IPS-NIHi7 (cell line): ENCODE measurements at regions not wholly inside any gene's neighbourhood (a gene's known extent, or its start where the extent isn't known, plus 50 kb on each side); places are given as distances from the start of the nearest gene placed in this dataset.

Experiments
- DNase-seq: peaks from one replicate; pipeline ENCODE4 v3.0.0; 2012; ENCODE audit warnings: mixed read lengths; ENCODE audit errors: extremely low spot score

- DNase-seq, result no peak
Measured at GRCh38 chr9:75410405-75410804, 322.1 kb downstream of the OSTF1 start.

DNA sequence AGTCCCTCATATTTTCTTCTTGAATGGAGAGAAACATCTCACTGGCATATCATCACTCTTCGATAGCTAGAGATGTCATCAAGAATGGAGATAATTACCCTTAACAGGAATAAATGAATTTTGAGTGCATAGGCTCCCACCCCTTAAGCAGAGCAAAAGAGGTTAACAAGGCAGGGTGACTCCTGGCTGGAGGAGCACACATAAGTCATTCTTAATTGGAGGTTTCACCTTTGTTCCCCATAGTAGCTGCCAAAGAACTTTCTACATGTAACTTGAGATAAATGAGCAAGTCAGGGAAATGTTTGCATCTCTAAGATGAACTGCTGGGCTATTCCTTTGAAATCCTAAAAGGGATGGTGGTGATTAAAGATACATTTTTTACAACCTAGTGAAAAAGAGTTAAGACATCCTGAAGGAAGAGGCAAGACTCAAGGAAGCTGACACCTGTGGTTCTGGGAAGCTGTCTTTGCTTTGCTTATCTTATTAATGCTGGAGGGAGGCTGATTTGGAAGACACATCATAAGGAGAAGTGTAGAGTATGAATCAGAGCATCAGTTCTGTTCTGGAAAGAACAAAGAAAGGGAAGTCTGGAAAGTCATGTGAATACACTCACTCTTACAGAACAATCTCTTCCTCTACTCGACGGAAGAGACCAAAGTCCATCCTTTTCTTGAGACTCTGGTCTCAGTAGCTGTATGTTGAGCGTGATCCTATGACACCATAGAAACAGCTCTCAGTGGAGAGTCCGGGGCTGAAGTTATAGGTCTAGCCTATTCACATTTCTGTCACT lies 326.3 kb downstream of the OSTF1 start:
- no peak for DNase-seq

DNA sequence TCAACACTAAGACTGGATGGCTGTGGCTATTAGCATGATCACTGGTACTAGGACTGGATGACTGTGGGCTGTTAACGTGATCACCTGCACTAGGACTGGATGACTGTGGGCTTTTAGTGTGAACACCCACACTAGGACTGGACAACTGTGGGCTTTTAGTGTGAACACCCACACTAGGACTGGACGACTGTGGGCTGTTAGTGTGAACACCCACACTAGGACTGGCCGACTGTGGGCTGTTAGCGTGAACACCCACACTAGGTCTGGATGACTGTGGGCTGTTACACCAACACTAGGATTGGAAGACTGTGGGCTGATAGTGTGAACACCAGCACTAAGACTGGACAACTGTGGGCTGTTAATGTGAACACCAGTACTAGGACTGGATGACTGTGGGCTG lies 329.2 kb downstream of the OSTF1 start:
- DNase-seq, result no peak

- DNase-seq, result no peak
Measured at GRCh38 chr9:75418518-75418917, 330.2 kb downstream of the OSTF1 start.

- DNase-seq, result no peak
Measured at GRCh38 chr9:75422944-75423522, 334.7 kb downstream of the OSTF1 start.

DNA sequence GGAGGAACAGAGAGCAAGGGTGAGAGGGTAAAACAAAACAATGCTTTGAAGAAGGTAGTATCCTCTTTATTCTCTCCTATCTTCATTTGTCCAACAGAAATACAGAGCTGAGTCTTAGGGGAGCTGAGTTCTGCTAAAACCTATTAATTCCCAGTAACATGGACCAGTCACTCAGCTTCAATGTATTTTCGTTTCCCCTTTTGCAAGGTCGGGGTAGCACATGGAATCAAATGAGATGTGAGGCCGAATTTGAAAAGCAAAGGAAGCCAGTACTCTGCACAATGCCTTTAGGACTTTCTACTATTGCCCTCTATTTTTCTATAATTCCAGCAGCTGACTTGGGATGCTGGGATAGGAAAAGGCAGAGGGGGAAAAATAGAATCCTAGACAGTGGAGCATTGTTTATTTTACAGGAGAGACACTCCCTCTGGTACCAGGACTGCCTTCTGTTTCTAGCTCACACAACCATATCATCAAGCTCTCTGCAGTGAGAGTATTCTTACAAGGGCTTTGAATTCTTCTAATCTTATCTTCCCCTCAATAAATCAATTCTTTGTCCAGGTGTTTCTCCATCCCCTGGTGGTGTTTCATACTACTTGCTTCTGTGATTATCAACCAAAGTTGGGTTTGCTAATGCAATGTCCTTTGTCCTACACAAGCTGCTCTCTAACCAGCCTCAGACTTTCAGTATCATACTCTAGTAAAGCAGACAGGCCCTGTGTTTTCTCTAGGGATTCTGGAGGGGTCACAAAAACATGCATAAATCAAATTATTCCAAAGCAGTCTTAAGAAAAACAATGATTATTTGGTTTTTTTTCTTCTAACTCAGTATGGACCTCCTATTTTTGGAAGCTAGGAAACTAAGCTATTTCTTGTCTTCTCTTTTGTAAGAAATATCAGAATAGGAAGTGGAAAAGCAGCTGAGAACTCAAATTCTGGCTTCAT lies 341.5 kb downstream of the OSTF1 start:
- no peak for DNase-seq

GRCh38 chr9:75431375-75431774 lies 343.1 kb downstream of the OSTF1 start:
- DNase-seq, result no peak

GRCh38 chr9:75432386-75432785 lies 344.1 kb downstream of the OSTF1 start:
- no peak for DNase-seq

GRCh38 chr9:75432888-75433287 lies 344.6 kb downstream of the OSTF1 start:
- no peak for DNase-seq

GRCh38 chr9:75438716-75439115 lies 350.4 kb downstream of the OSTF1 start:
- no peak for DNase-seq

- no peak for DNase-seq
Measured at GRCh38 chr9:75440914-75441313, 352.6 kb downstream of the OSTF1 start.

DNA sequence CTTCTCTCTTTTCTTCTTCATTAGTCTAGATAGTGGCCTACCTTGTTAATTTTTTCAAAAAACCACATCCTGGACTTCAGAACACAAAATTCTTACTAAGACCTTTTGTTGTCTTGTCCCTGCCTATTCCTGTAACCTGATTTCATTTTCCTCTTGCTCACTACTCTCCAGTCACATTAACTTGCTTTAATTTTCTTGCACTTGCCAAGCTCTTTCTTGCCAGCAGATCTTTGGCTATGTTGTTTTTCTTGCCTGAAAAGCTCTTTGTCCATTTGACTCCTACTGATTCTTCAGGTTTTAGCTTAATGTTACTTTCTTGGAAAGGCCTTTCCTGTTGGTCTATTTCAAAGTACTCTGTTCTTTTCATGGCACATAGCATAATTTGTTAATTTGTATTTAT lies 356.8 kb downstream of the OSTF1 start:
- DNase-seq, result no peak

DNA sequence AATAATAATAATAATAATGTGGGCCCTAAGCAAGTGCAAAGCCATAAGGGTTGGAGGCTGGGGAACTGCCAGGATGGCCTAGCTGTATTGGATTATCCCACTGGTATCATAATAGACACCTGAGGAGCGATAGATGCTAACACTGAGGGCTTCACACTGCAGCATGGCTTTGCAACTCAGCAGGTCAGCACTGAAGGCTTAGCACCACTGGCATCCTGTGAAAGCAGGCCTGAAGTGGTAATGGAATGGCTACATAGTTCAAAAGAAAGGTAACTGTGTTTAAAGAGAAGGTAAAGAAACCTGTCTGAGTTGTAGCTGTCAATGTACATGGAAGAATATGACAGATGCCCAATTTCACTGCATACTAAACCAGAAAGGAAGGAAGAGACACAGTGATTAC lies 359.0 kb downstream of the OSTF1 start:
- DNase-seq, result no peak

GRCh38 chr9:75448281-75448680 lies 360.0 kb downstream of the OSTF1 start:
- no peak for DNase-seq

DNA sequence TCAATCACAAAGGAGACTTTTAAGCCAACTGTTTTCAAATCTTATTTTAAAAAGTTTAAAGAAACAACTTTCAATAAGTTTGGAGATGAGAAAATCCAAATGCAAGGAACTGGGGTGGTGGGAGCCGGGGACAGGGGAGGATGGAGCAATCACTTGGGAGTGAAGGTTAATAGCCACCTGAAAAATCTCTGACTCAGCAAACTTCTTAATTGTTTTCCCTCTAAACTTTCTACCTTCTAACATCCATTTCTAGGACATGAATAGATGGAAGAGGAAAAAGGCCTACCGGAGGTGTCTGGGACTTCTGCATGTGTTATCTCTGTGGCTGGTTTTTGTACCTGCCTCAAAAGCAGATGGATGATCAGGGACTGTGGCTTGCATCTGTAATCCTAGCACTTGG lies 360.6 kb downstream of the OSTF1 start:
- no peak for DNase-seq

- no peak for DNase-seq
Measured at GRCh38 chr9:75451045-75451444, 362.7 kb downstream of the OSTF1 start.

DNA sequence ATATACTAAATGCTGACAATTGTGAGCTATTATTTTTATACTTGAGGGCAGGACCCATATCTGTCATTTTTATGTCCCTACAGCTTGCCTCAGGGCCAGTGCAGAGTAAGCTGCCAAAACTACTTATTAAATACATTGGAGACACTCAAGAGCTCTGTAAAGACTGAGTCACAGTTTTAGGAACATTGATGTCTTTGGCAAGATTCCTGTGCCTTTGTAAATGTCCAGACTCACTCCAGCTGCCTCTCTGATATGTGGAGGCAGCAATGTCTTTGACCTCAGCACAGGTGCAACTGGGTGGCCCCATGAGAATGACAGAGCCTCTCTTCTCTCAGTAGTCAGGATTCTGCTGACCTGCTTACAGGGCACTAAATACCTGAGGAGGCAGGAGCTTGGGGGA lies 363.2 kb downstream of the OSTF1 start:
- DNase-seq, result no peak

- no peak for DNase-seq
Measured at GRCh38 chr9:75452512-75452911, 364.2 kb downstream of the OSTF1 start.

GRCh38 chr9:75454043-75454442 lies 365.7 kb downstream of the OSTF1 start:
- no peak for DNase-seq

GRCh38 chr9:75454891-75455290 lies 366.6 kb downstream of the OSTF1 start:
- no peak for DNase-seq

DNA sequence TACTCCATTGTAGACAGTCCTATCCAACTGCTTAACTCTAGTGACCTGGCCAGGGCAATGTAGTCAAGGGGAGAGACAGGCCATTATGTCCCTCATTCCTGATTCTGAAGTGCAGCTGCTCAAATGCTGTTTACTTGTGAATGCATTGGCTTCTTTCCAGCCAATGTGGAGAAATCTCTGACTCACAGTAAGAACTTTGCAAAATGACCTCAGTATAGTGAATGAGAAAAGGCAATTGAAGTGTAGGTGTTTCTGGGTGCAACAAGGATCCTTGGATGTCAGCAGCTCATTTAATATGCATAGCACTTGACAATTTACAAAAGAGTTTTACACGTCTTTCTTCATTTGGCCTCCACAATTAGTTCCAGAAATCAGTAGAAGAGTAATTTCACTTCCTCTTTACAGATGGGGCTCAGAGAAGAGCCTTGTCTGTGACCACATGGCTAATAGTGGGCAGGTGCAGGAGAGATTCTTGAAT lies 367.2 kb downstream of the OSTF1 start:
- no peak for DNase-seq

- DNase-seq, result no peak
Measured at GRCh38 chr9:75456698-75457097, 368.4 kb downstream of the OSTF1 start.
